ENCODE measurements at regions not wholly inside any gene's neighbourhood (a gene's known extent, or its start where the extent isn't known, plus 50 kb on each side); places are given as distances from the start of the nearest gene placed in this dataset.

GRCh38 chr1:181948372-181948771 is 113.1 kb downstream of the ZNF648 start:
- H3K4me1 ChIP-seq = no peaks in the 10 kb centered on the region
- no peak overlapping the region for H3K4me3 ChIP-seq
- no peak for DNase-seq (ENCODE audit: low spot score in 2 of 2)
- H3K36me3 ChIP-seq = no peaks in the 10 kb centered on the region
- no peaks in the 10 kb centered on the region for H3K27me3 ChIP-seq
- intact Hi-C loops (cut with DNase I) = no loop called here
- peaks cover 0 to 12% of the 10 kb centered on the region in 2 donors for H3K9me3 ChIP-seq
- H3K27ac ChIP-seq = no peak overlapping the region
- no peak for TF ChIP-seq CTCF (IDR thresholded peaks at IDR 0.05)

- intact Hi-C loops (cut with DNase I) = no loop called here
- Histone ChIP-seq H3K9me3 (peaks cover 0 to 12% of the 10 kb centered on the region in 2 donors), H3K36me3 (no peaks in the 10 kb centered on the region), H3K27me3 (no peaks in the 10 kb centered on the region), H3K4me3 (no peak overlapping the region), H3K27ac (no peak overlapping the region), H3K4me1 (no peaks in the 10 kb centered on the region)
- TF ChIP-seq CTCF (IDR thresholded peaks at IDR 0.05) = no peak
- no peak for DNase-seq (ENCODE audit: low spot score in 2 of 2)
Observed at GRCh38 chr1:181947441-181947840, 114.1 kb downstream of the ZNF648 start.

GRCh38 chr1:181936768-181937581 is 124.5 kb downstream of the ZNF648 start:
- intact Hi-C loops (cut with DNase I) = no loop called here
- DNase-seq (ENCODE audit: low spot score in 2 of 2) = no peak
- Histone ChIP-seq H3K4me1 (no peaks in the 10 kb centered on the region), H3K27ac (no peak overlapping the region), H3K27me3 (no peaks in the 10 kb centered on the region), H3K4me3 (no peak overlapping the region), H3K9me3 (no peaks in the 10 kb centered on the region), H3K36me3 (no peaks in the 10 kb centered on the region)
- peak in 1 of 3 experiments; percentile 34 for TF ChIP-seq CTCF (IDR thresholded peaks at IDR 0.05)

- Histone ChIP-seq H3K9me3 (no peaks in the 10 kb centered on the region), H3K27ac (no peak overlapping the region), H3K4me3 (no peak overlapping the region), H3K27me3 (no peaks in the 10 kb centered on the region), H3K36me3 (no peaks in the 10 kb centered on the region), H3K4me1 (no peaks in the 10 kb centered on the region)
- DNase-seq (ENCODE audit: low spot score in 2 of 2) = no peak
- TF ChIP-seq CTCF (IDR thresholded peaks at IDR 0.05) = no peak
- intact Hi-C loops (cut with DNase I) = no loop called here
Observed at GRCh38 chr1:181936269-181936668, 125.2 kb downstream of the ZNF648 start.

- DNase-seq (ENCODE audit: low spot score in 2 of 2) = no peak
- TF ChIP-seq CTCF (IDR thresholded peaks at IDR 0.05) = no peak
- Histone ChIP-seq H3K27ac (no peak overlapping the region), H3K4me3 (no peak overlapping the region), H3K9me3 (no peaks in the 10 kb centered on the region), H3K27me3 (no peaks in the 10 kb centered on the region), H3K36me3 (no peaks in the 10 kb centered on the region), H3K4me1 (no peaks in the 10 kb centered on the region)
- intact Hi-C loops (cut with DNase I) = no loop called here
Observed at GRCh38 chr1:181931873-181932272, 129.6 kb downstream of the ZNF648 start.

All from ascending aorta (tissue), 2 donors.